ENCODE measurements at regions not wholly inside any gene's neighbourhood (a gene's known extent, or its start where the extent isn't known, plus 50 kb on each side); places are given as distances from the start of the nearest gene placed in this dataset.

GRCh38 chrX:109813236-109813635 lies 80.2 kb upstream of the ACSL4 start:
- no peak for TF ChIP-seq CTCF (IDR thresholded peaks at IDR 0.05)

DNA sequence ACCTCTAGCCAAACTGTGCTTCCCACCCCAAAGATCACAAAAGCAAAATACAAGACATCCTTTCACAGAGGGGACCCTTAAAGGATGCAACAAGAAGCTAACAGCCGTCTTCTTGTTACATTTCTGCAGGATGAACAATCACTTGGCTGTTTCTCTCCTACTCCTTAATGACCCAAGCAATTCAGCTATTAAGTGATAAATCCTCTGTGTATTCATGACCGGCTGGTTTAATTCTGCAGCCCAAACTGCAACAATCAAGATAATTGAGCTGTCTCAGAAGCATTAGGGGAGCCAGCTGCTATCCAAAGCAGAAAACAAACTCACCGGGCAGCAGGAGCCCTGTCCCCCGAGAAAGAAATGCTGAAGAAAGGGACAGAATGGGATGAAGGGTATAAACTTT lies 85.9 kb upstream of the ACSL4 start:
- TF ChIP-seq CTCF (IDR thresholded peaks at IDR 0.05): no peak

DNA sequence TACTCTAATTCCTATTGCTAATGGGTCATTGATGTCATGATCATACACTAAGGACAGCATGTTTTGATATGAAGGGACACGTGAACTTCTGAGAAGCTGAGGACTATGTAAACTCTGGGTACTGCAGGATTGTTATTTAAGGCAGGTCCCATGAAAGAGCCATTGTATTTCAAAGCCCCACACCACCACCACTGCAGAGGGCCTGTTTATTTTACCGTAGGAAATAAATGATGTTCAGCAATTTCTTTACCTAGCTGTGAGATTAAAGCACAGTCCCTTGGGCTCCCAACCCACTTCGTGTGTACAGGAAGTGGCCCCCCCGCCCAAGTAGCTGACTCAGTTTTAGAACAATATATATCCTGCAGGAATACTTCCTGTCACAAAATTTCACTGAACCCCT lies 89.8 kb upstream of the ACSL4 start:
- TF ChIP-seq CTCF (IDR thresholded peaks at IDR 0.05): no peak

DNA sequence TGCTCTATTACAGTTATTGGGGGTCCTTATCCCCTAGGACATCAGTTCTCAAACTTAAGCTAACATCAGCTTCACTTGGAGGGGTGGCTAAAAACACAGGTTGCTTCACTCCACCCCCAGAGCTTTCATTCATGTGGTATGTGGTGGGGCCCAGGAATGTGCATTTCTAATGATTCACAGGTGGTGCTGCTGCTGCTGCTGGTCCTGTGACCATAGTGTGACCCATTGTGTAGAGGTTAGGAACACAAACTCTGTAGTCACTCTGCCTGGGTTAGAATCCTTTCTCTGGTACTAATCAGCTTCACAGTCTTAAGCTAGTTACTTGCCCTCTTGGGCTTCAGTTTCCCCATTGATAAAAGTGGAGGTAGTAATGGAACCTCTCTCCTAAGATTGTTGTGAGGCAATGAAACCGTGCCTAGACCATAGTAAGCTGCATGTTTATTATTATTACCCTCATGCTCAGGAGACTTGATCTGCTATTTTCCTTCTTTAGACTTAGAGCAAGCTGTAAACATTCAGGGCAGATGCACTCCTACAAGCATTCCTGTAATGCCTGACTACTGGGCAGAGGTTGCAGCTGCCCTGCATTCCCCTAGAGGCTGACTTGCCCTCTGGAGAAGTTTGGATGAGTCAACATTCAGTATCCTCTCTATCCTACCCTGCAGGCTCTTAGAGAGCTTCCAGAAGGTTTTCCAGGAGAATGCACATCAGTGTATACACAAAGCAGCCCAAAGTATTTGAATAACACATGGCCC lies 94.1 kb upstream of the ACSL4 start:
- no peak for TF ChIP-seq CTCF (IDR thresholded peaks at IDR 0.05)

DNA sequence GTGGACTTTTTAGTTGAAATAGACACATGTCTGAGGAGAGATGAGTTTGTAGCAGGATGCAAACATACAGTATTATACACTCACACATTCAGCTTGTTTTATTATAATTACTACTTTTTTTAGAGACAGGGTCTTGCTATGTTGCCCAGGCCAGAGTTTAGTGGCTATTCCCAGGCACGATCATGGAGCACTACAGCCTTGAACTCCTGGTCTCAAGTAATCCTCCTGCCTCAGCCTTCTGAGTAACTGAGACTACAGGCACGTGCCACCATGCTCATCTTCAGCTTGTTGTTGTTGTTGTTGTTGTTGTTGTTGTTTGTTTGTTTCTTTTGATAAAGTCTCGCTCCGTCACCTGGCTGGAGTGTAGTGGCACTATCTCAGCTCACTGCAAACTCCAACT lies 94.7 kb upstream of the ACSL4 start:
- no peak for TF ChIP-seq CTCF (IDR thresholded peaks at IDR 0.05)

GRCh38 chrX:109830157-109830703 lies 97.2 kb upstream of the ACSL4 start:
- TF ChIP-seq CTCF (IDR thresholded peaks at IDR 0.05): no peak

GRCh38 chrX:109830704-109831206 lies 97.7 kb upstream of the ACSL4 start:
- no peak for TF ChIP-seq CTCF (IDR thresholded peaks at IDR 0.05)
